ENCODE measurements at regions not wholly inside any gene's neighbourhood (a gene's known extent, or its start where the extent isn't known, plus 50 kb on each side); places are given as distances from the start of the nearest gene placed in this dataset.

- CTCF ChIA-PET, result no interaction called here
- Histone ChIP-seq H3K4me3 (ENCODE audit: low read depth, low read length, poor library complexity, severe bottlenecking) (no peak overlapping the region), H3K4me1 (ENCODE audit: insufficient read depth, low read length, poor library complexity, severe bottlenecking) (no peaks in the 10 kb centered on the region), H3K9me3 (ENCODE audit: low read depth, low read length, poor library complexity, severe bottlenecking) (no peaks in the 10 kb centered on the region), H3K36me3 (ENCODE audit: insufficient read depth, low read length, poor library complexity, severe bottlenecking) (no peaks in the 10 kb centered on the region), H3K27ac (ENCODE audit: low read depth, low read length, poor library complexity, severe bottlenecking) (no peak overlapping the region), H3K27me3 (replicated peaks; ENCODE audit: insufficient read depth, low read depth, low read length, poor library complexity) (no peaks in the 10 kb centered on the region)
- TF ChIP-seq CTCF (conservative IDR thresholded peaks at IDR 0.05; ENCODE audit: low read depth, low read length), result no peak
- no peak for TF ChIP-seq EZH2 (IDR thresholded peaks at IDR 0.05; ENCODE audit: borderline replicate concordance, low read depth, low read length, poor library complexity, severe bottlenecking)
- no peak for DNase-seq (ENCODE audit: low spot score)
- POLR2A ChIA-PET (ENCODE audit: low non-redundant PET), result no interaction called here
- intact Hi-C loops (cut with micrococcal nuclease; ENCODE audit: unreplicated experiment), result loop anchor here (5.0 kb wide), 1 partner anchor 114 kb away; no protein-coding TSS in a partner anchor
- BruUV-seq (replicated peaks), result no TSS peak
These were observed 637.8 kb downstream of the RAB28 start for GRCh38 chr4:12846368-12846767.

- DNase-seq (ENCODE audit: low spot score), result no peak
- H3K9me3 ChIP-seq (ENCODE audit: low read depth, low read length, poor library complexity, severe bottlenecking), result no peaks in the 10 kb centered on the region
- intact Hi-C loops (cut with micrococcal nuclease; ENCODE audit: unreplicated experiment), result no loop called here
- H3K4me1 ChIP-seq (ENCODE audit: insufficient read depth, low read length, poor library complexity, severe bottlenecking), result no peaks in the 10 kb centered on the region
- TF ChIP-seq EZH2 (IDR thresholded peaks at IDR 0.05; ENCODE audit: borderline replicate concordance, low read depth, low read length, poor library complexity, severe bottlenecking) (no peak), CTCF (conservative IDR thresholded peaks at IDR 0.05; ENCODE audit: low read depth, low read length) (no peak)
- no TSS peak for BruUV-seq (replicated peaks)
- ChIA-PET POLR2A (ENCODE audit: low non-redundant PET) (no interaction called here), CTCF (interaction anchor here (0.5 kb wide), 1 partner anchor 388 kb away, joined by 5 read pairs; no protein-coding TSS in a partner anchor)
- H3K4me3 ChIP-seq (ENCODE audit: low read depth, low read length, poor library complexity, severe bottlenecking), result no peak overlapping the region
- H3K36me3 ChIP-seq (ENCODE audit: insufficient read depth, low read length, poor library complexity, severe bottlenecking), result no peaks in the 10 kb centered on the region
- no peak overlapping the region for H3K27ac ChIP-seq (ENCODE audit: low read depth, low read length, poor library complexity, severe bottlenecking)
- H3K27me3 ChIP-seq (replicated peaks; ENCODE audit: insufficient read depth, low read depth, low read length, poor library complexity), result no peaks in the 10 kb centered on the region
These were observed 640.0 kb downstream of the RAB28 start for GRCh38 chr4:12844141-12844540.

GRCh38 chr4:12827966-12828365 is 656.2 kb downstream of the RAB28 start:
- no TSS peak for BruUV-seq (replicated peaks)
- no peak for DNase-seq (ENCODE audit: low spot score)
- ChIA-PET POLR2A (ENCODE audit: low non-redundant PET) (no interaction called here), CTCF (no interaction called here)
- no peaks in the 10 kb centered on the region for H3K36me3 ChIP-seq (ENCODE audit: insufficient read depth, low read length, poor library complexity, severe bottlenecking)
- no peaks in the 10 kb centered on the region for H3K4me1 ChIP-seq (ENCODE audit: insufficient read depth, low read length, poor library complexity, severe bottlenecking)
- no peaks in the 10 kb centered on the region for H3K9me3 ChIP-seq (ENCODE audit: low read depth, low read length, poor library complexity, severe bottlenecking)
- H3K27me3 ChIP-seq (replicated peaks; ENCODE audit: insufficient read depth, low read depth, low read length, poor library complexity), result no peaks in the 10 kb centered on the region
- TF ChIP-seq CTCF (conservative IDR thresholded peaks at IDR 0.05; ENCODE audit: low read depth, low read length), result no peak
- TF ChIP-seq EZH2 (IDR thresholded peaks at IDR 0.05; ENCODE audit: borderline replicate concordance, low read depth, low read length, poor library complexity, severe bottlenecking), result no peak
- intact Hi-C loops (cut with micrococcal nuclease; ENCODE audit: unreplicated experiment), result no loop called here
- H3K4me3 ChIP-seq (ENCODE audit: low read depth, low read length, poor library complexity, severe bottlenecking), result no peak overlapping the region
- no peak overlapping the region for H3K27ac ChIP-seq (ENCODE audit: low read depth, low read length, poor library complexity, severe bottlenecking)

Data from A673 (cell line).